Jurkat, Clone E6-1 (cell line): ENCODE measurements at regions not wholly inside any gene's neighbourhood (a gene's known extent, or its start where the extent isn't known, plus 50 kb on each side); places are given as distances from the start of the nearest gene placed in this dataset.

Source experiments
- DNase-seq: peaks from one replicate; pipeline ENCODE4 v3.0.0-alpha.2; 2011; ENCODE audit warnings: low read depth, low spot score
- H3K4me3 ChIP-seq: 2 replicates; pipeline ENCODE4 v1.5.1; 2011; ENCODE audit warnings: mild to moderate bottlenecking, low read length, control low read depth, moderate library complexity

DNA sequence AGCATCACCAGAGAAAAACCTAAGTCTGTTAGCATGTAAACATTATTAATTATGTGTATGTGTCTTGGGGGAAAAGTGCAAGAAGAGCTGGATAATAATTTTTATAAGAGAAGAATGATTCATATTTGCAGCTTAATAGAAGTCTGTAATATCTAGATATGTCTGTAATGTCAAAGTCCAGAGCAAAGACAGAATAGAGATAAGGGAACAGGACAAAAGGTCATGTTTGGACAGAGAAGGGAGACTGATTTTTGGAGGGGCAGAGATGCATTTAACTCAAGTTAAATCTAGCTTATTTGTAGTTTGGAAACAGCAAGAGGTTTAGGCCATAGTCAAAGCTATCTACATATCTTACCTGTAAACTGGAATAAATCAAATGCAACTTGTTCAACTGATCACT is 61.2 kb downstream of the MAGED1 start:
- H3K4me3 ChIP-seq: no peak overlapping the region
- DNase-seq: no peak

DNA sequence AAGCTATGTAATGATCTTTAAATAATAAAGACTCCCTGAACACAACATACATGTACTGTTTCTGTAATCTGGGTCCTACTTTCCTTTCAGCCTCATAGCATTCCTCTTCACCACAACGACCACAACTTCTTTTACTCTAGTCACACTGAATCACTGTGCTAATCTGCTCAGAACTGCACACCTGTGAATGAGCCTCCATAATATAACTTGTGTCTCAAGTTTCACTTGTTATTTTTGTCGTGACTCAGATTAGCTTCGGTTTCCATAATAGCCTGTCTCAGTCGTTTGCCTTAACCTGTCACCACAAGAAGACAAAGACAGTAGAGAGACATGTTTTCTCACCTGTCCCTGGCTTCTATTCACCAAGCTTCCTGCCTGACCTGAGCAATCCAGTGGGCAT is 61.8 kb downstream of the MAGED1 start:
- no peak overlapping the region for H3K4me3 ChIP-seq
- DNase-seq: peak; percentile 67

DNA sequence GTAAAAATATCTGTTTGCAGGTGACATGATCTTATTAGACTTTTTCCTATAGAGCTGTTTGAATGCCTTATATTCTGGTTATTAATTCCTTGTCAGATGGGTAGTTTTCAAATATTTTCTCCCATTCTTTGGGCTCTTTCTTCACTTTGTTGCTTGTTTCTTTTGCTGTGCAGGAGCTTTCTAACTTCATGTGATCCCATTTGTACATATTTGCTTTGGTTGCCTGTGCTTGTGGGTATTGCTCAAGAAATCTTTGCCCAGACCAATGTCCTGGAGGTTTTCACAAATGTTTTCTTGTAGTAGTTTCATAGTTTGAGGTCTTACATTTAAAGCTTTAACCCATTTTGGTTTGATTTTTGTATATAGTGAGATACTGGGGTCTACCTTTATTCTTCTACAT is 63.0 kb downstream of the MAGED1 start:
- DNase-seq: no peak
- H3K4me3 ChIP-seq: no peak overlapping the region

GRCh38 chrX:51975360-51975759 is 81.9 kb downstream of the MAGED1 start:
- DNase-seq: no peak
- H3K4me3 ChIP-seq: no peak overlapping the region

- no peak for DNase-seq
- H3K4me3 ChIP-seq: no peak overlapping the region
Observed at GRCh38 chrX:51975811-51976210, 82.4 kb downstream of the MAGED1 start.

DNA sequence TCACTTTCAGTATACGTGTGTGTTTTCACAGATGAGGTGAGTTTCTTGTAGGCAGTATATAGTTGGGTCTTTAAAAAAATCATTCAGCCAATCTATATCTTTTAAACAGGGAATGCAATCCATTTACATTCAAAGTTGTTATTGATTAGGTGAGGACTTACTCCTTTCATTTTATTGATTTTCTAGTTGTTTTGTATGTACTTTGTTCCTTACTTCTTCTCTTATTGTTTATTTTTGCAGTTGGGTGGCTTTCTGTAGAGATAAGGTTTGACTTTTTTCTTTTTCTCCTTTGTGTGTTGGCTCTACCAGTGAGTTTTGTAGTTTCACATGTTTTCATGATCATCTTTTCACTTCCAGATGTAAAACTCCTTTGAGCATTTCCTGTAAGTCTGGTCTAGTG is 83.1 kb downstream of the MAGED1 start:
- DNase-seq: no peak
- no peak overlapping the region for H3K4me3 ChIP-seq
